ENCODE measurements at regions not wholly inside any gene's neighbourhood (a gene's known extent, or its start where the extent isn't known, plus 50 kb on each side); places are given as distances from the start of the nearest gene placed in this dataset.

- H3K9me3 Mint-ChIP-seq (ENCODE audit: unreplicated experiment), result no peaks in the 10 kb centered on the region
- H4K20me1 ChIP-seq (ENCODE audit: insufficient read depth, low read length), result no peaks in the 10 kb centered on the region
- H3K9ac ChIP-seq (ENCODE audit: low read length), result no peak overlapping the region
- H3K4me1 Mint-ChIP-seq (ENCODE audit: low read depth, unreplicated experiment), result no peaks in the 10 kb centered on the region
- no peaks in the 10 kb centered on the region for H3K36me3 Mint-ChIP-seq (ENCODE audit: low read depth, unreplicated experiment)
- H3K27me3 Mint-ChIP-seq (ENCODE audit: low read depth, unreplicated experiment), result no peaks in the 10 kb centered on the region
- H3K9me3 ChIP-seq (ENCODE audit: insufficient read depth, low read depth, low read length), result no peaks in the 10 kb centered on the region
- H3K79me2 ChIP-seq (ENCODE audit: insufficient read depth, low read length), result no peaks in the 10 kb centered on the region
- no peak overlapping the region for H3K4me3 ChIP-seq (ENCODE audit: insufficient read depth, low read depth, low read length)
- no peaks in the 10 kb centered on the region for H3K27me3 ChIP-seq (ENCODE audit: insufficient read depth, low read length)
- H3K27ac ChIP-seq (ENCODE audit: low read depth, low read length), result no peak overlapping the region
- TF ChIP-seq EZH2 (IDR thresholded peaks at IDR 0.05; ENCODE audit: insufficient read depth, low read length), result no peak
- TF ChIP-seq CTCF (IDR thresholded peaks at IDR 0.05; ENCODE audit: insufficient read depth, low read depth, low read length), result no peak
- H3K4me1 ChIP-seq (ENCODE audit: insufficient read depth, low read length), result no peaks in the 10 kb centered on the region
- no peak overlapping the region for H2AFZ ChIP-seq (ENCODE audit: low read depth, low read length)
- no peak overlapping the region for H3K4me3 Mint-ChIP-seq (ENCODE audit: unreplicated experiment)
- FAIRE-seq, result no peak
- H3K36me3 ChIP-seq (ENCODE audit: insufficient read depth, low read length), result no peaks in the 10 kb centered on the region
- H3K4me2 ChIP-seq (ENCODE audit: low read length), result no peak overlapping the region
- DNase-seq (ENCODE audit: low read depth), result no peak
- no peak overlapping the region for H3K27ac Mint-ChIP-seq (ENCODE audit: unreplicated experiment)
Measured at GRCh38 chr7:26000841-26001240, 151.2 kb upstream of the NFE2L3 start.

- H3K27me3 ChIP-seq (ENCODE audit: insufficient read depth, low read length), result no peaks in the 10 kb centered on the region
- H3K4me3 ChIP-seq (ENCODE audit: insufficient read depth, low read depth, low read length), result no peak overlapping the region
- no peaks in the 10 kb centered on the region for H3K4me1 ChIP-seq (ENCODE audit: insufficient read depth, low read length)
- H3K27ac ChIP-seq (ENCODE audit: low read depth, low read length), result no peak overlapping the region
- no peak overlapping the region for H3K4me3 Mint-ChIP-seq (ENCODE audit: unreplicated experiment)
- TF ChIP-seq CTCF (IDR thresholded peaks at IDR 0.05; ENCODE audit: insufficient read depth, low read depth, low read length) (no peak), EZH2 (IDR thresholded peaks at IDR 0.05; ENCODE audit: insufficient read depth, low read length) (no peak)
- no peak overlapping the region for H3K9ac ChIP-seq (ENCODE audit: low read length)
- H3K9me3 Mint-ChIP-seq (ENCODE audit: unreplicated experiment), result no peaks in the 10 kb centered on the region
- H4K20me1 ChIP-seq (ENCODE audit: insufficient read depth, low read length), result no peaks in the 10 kb centered on the region
- H3K27me3 Mint-ChIP-seq (ENCODE audit: low read depth, unreplicated experiment), result peaks cover 7% of the 10 kb centered on the region
- H3K36me3 ChIP-seq (ENCODE audit: insufficient read depth, low read length), result no peaks in the 10 kb centered on the region
- H3K4me2 ChIP-seq (ENCODE audit: low read length), result no peak overlapping the region
- FAIRE-seq, result no peak
- no peak for DNase-seq (ENCODE audit: low read depth)
- H2AFZ ChIP-seq (ENCODE audit: low read depth, low read length), result no peak overlapping the region
- peaks cover 2% of the 10 kb centered on the region for H3K4me1 Mint-ChIP-seq (ENCODE audit: low read depth, unreplicated experiment)
- H3K27ac Mint-ChIP-seq (ENCODE audit: unreplicated experiment), result no peak overlapping the region
- H3K36me3 Mint-ChIP-seq (ENCODE audit: low read depth, unreplicated experiment), result no peaks in the 10 kb centered on the region
- no peaks in the 10 kb centered on the region for H3K79me2 ChIP-seq (ENCODE audit: insufficient read depth, low read length)
- no peaks in the 10 kb centered on the region for H3K9me3 ChIP-seq (ENCODE audit: insufficient read depth, low read depth, low read length)
Measured at GRCh38 chr7:26001662-26002244, 150.2 kb upstream of the NFE2L3 start.

- Mint-ChIP-seq H3K4me3 (ENCODE audit: unreplicated experiment) (no peak overlapping the region), H3K27me3 (ENCODE audit: low read depth, unreplicated experiment) (peaks cover 19% of the 10 kb centered on the region), H3K36me3 (ENCODE audit: low read depth, unreplicated experiment) (no peaks in the 10 kb centered on the region), H3K4me1 (ENCODE audit: low read depth, unreplicated experiment) (peaks cover 2% of the 10 kb centered on the region), H3K9me3 (ENCODE audit: unreplicated experiment) (no peaks in the 10 kb centered on the region), H3K27ac (ENCODE audit: unreplicated experiment) (no peak overlapping the region)
- H3K36me3 ChIP-seq (ENCODE audit: insufficient read depth, low read length), result no peaks in the 10 kb centered on the region
- no peaks in the 10 kb centered on the region for H3K9me3 ChIP-seq (ENCODE audit: insufficient read depth, low read depth, low read length)
- H3K27me3 ChIP-seq (ENCODE audit: insufficient read depth, low read length), result no peaks in the 10 kb centered on the region
- TF ChIP-seq EZH2 (IDR thresholded peaks at IDR 0.05; ENCODE audit: insufficient read depth, low read length) (no peak), CTCF (IDR thresholded peaks at IDR 0.05; ENCODE audit: insufficient read depth, low read depth, low read length) (no peak)
- no peak overlapping the region for H3K27ac ChIP-seq (ENCODE audit: low read depth, low read length)
- DNase-seq (ENCODE audit: low read depth) (no peak), FAIRE-seq (no peak)
- no peak overlapping the region for H2AFZ ChIP-seq (ENCODE audit: low read depth, low read length)
- H3K9ac ChIP-seq (ENCODE audit: low read length), result no peak overlapping the region
- no peak overlapping the region for H3K4me2 ChIP-seq (ENCODE audit: low read length)
- H3K4me1 ChIP-seq (ENCODE audit: insufficient read depth, low read length), result no peaks in the 10 kb centered on the region
- H4K20me1 ChIP-seq (ENCODE audit: insufficient read depth, low read length), result no peaks in the 10 kb centered on the region
- H3K79me2 ChIP-seq (ENCODE audit: insufficient read depth, low read length), result no peaks in the 10 kb centered on the region
- no peak overlapping the region for H3K4me3 ChIP-seq (ENCODE audit: insufficient read depth, low read depth, low read length)
Measured at GRCh38 chr7:26005683-26006410, 146.2 kb upstream of the NFE2L3 start.

Data from astrocyte (in vitro differentiated cells and primary cell).